ENCODE measurements at regions not wholly inside any gene's neighbourhood (a gene's known extent, or its start where the extent isn't known, plus 50 kb on each side); places are given as distances from the start of the nearest gene placed in this dataset.

DNA sequence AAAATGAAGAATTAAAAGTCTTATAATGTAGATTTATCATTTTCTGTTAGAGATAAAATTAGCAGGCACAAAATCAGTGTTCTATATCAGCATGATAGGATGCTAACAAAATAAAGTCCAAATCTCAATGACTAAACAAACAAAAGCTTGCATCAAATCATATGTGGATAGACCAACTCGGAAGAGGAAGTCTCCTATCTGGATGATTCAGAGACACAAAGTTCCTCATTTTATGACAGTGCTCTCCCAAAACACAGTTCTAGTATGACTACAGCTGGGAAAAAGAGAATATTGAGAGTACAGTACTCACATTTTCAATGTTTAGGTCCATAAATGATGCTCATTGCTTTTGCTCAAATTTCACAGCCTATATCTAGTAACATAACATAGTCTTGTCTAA, 376.1 kb upstream of the CTSO start:
- TF ChIP-seq EZH2 (IDR thresholded peaks at IDR 0.05) = no peak
- TF ChIP-seq RAD21 (IDR thresholded peaks at IDR 0.05; ENCODE audit: low read depth) = no peak
- no peak for TF ChIP-seq POLR2A (IDR thresholded peaks at IDR 0.05; ENCODE audit: borderline replicate concordance, extremely low read depth, insufficient read depth, insufficient read length)
- TF ChIP-seq, protein P1, sequence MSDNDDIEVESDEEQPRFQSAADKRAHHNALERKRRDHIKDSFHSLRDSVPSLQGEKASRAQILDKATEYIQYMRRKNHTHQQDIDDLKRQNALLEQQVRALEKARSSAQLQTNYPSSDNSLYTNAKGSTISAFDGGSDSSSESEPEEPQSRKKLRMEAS (IDR thresholded peaks at IDR 0.05) = no peak
- TF ChIP-seq SP1 (IDR thresholded peaks at IDR 0.05; ENCODE audit: low read depth) = no peak
- TF ChIP-seq, protein P2, sequence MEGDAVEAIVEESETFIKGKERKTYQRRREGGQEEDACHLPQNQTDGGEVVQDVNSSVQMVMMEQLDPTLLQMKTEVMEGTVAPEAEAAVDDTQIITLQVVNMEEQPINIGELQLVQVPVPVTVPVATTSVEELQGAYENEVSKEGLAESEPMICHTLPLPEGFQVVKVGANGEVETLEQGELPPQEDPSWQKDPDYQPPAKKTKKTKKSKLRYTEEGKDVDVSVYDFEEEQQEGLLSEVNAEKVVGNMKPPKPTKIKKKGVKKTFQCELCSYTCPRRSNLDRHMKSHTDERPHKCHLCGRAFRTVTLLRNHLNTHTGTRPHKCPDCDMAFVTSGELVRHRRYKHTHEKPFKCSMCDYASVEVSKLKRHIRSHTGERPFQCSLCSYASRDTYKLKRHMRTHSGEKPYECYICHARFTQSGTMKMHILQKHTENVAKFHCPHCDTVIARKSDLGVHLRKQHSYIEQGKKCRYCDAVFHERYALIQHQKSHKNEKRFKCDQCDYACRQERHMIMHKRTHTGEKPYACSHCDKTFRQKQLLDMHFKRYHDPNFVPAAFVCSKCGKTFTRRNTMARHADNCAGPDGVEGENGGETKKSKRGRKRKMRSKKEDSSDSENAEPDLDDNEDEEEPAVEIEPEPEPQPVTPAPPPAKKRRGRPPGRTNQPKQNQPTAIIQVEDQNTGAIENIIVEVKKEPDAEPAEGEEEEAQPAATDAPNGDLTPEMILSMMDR (IDR thresholded peaks at IDR 0.05 in 2 of 3, conservative IDR thresholded peaks at IDR 0.05 in 1 of 3; ENCODE audit: borderline replicate concordance in 1 of 3, insufficient read depth in 1 of 3, low read depth in 2 of 3, low read length in 2 of 3) = no peak
- TF ChIP-seq, protein P3, sequence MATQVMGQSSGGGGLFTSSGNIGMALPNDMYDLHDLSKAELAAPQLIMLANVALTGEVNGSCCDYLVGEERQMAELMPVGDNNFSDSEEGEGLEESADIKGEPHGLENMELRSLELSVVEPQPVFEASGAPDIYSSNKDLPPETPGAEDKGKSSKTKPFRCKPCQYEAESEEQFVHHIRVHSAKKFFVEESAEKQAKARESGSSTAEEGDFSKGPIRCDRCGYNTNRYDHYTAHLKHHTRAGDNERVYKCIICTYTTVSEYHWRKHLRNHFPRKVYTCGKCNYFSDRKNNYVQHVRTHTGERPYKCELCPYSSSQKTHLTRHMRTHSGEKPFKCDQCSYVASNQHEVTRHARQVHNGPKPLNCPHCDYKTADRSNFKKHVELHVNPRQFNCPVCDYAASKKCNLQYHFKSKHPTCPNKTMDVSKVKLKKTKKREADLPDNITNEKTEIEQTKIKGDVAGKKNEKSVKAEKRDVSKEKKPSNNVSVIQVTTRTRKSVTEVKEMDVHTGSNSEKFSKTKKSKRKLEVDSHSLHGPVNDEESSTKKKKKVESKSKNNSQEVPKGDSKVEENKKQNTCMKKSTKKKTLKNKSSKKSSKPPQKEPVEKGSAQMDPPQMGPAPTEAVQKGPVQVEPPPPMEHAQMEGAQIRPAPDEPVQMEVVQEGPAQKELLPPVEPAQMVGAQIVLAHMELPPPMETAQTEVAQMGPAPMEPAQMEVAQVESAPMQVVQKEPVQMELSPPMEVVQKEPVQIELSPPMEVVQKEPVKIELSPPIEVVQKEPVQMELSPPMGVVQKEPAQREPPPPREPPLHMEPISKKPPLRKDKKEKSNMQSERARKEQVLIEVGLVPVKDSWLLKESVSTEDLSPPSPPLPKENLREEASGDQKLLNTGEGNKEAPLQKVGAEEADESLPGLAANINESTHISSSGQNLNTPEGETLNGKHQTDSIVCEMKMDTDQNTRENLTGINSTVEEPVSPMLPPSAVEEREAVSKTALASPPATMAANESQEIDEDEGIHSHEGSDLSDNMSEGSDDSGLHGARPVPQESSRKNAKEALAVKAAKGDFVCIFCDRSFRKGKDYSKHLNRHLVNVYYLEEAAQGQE (IDR thresholded peaks at IDR 0.05; ENCODE audit: low read depth) = no peak
- TF ChIP-seq YY1 (IDR thresholded peaks at IDR 0.05; ENCODE audit: extremely low read depth, insufficient replicate concordance, low read depth, low read length) = no peak
- TF ChIP-seq POLR2AphosphoS5 (IDR thresholded peaks at IDR 0.05; ENCODE audit: low read depth, low read length) = no peak
- TF ChIP-seq EZH2phosphoT487 (IDR thresholded peaks at IDR 0.05; ENCODE audit: borderline replicate concordance) = no peak
- no peak for TF ChIP-seq TCF7L2 (IDR thresholded peaks at IDR 0.05; ENCODE audit: borderline replicate concordance, extremely low read depth, insufficient read depth, insufficient read length)
- no peak for TF ChIP-seq ZFX (IDR thresholded peaks at IDR 0.05)
- TF ChIP-seq ZNF274 (IDR thresholded peaks at IDR 0.05; ENCODE audit: low read depth, low read length) = no peak
- no peak for TF ChIP-seq CBX3 (IDR thresholded peaks at IDR 0.05; ENCODE audit: low read depth)

All from HCT116 (cell line).